Psoas muscle (tissue), 7 donors: ENCODE measurements at regions not wholly inside any gene's neighbourhood (a gene's known extent, or its start where the extent isn't known, plus 50 kb on each side); places are given as distances from the start of the nearest gene placed in this dataset.

ENCODE experiments used
- ATAC-seq, 4 donors: fragments of 200-7000 bp; cut with Tn5 transposase; one replicate each; pipeline ENCODE4 v1.9.1; 2020; ENCODE audit warnings: moderate library complexity in 3 of 4, mild to moderate bottlenecking in 2 of 4
- DNase-seq, 2 donors: peaks; one replicate each; pipeline ENCODE4 v3.0.0-alpha.2; 2020
- H3K27ac ChIP-seq: fragments of 200-600 bp; one replicate; pipeline ENCODE4 v1.8.0; 2022
- H3K27me3 ChIP-seq, 3 donors: fragments of 200-600 bp in 1 of 3; one replicate each; pipeline versions ENCODE4 v1.6.1 to v1.8.0; 2013 to 2022; ENCODE audit warnings: low read length in 2 of 3, mild to moderate bottlenecking in 2 of 3, moderate library complexity in 1 of 3; ENCODE audit not compliant: insufficient read depth in 3 of 3
- H3K36me3 ChIP-seq, 2 donors: fragments of 200-600 bp in 1 of 2; one replicate each; pipeline versions ENCODE4 v1.6.1 to v1.8.0; 2013 to 2022; ENCODE audit warnings: low read depth in 1 of 2, mild to moderate bottlenecking in 1 of 2, moderate library complexity in 1 of 2; ENCODE audit not compliant: insufficient read depth in 1 of 2
- H3K4me1 ChIP-seq: fragments of 200-600 bp; one replicate; pipeline ENCODE4 v1.8.0; 2022
- H3K4me3 ChIP-seq: fragments of 200-600 bp; one replicate; pipeline ENCODE4 v1.8.0; 2022; ENCODE audit warnings: mild to moderate bottlenecking
- H3K9me3 ChIP-seq: fragments of 200-600 bp; one replicate; pipeline ENCODE4 v1.8.0; 2022
- WGBS, 3 donors: extraction: QIAGEN DNeasy Blood & Tissue Kit; methylation state at CpG; one replicate each; pipeline versions ENCODE4 v1.1.6 to v1.1.7; 2013; 5-methylcytosine and 5-hydroxymethylcytosine counted together
- intact Hi-C, 2 donors: fragments of 100-400 bp; cut with DNase I; formaldehyde crosslinking; loops; one replicate each; pipeline versions ENCODE4 v1.11.0 to v1.14.2; 2022
- TF ChIP-seq, protein P1 (sequence below): fragments of 200-600 bp; IDR thresholded peaks from one replicate; pipeline ENCODE4 v1.8.0; 2022; ENCODE audit warnings: antibody characterized with exemption
- donor health status: healthy with polysubstance abuse.
- donor health status: DM: no; HTN: no; CAD: no; lungs with moderate emphysema.
- donor health status: Bipolar disorder and iron deficiency.
- donor health status: healthy.
- donor health status: DM: yes; HTN: yes; CAD: no.
- donor health status: DM: no; HTN: no; CAD: no.
- donor health status: DM: yes; HTN: yes; CAD: no.

DNA sequence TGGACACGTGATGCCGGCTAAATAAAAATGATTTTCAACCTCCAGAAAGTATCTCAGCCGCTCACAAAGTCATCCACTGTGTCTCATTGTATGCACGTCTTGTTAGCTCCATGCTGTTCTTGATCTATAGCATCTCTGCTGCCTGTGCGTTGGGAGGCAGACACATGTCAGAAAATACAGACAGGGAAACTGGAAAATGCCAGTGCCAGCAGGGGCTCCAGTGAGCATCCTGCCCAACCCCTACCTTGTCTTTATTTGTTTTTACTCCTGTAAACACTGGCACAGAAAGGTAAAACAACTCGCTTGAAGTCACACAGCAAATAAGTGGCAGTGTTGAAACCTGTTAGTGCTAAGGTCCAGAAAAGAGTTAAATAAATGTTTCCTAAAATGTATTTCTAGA is 208.1 kb upstream of the ASIC2 start:
- TF ChIP-seq, protein P1, sequence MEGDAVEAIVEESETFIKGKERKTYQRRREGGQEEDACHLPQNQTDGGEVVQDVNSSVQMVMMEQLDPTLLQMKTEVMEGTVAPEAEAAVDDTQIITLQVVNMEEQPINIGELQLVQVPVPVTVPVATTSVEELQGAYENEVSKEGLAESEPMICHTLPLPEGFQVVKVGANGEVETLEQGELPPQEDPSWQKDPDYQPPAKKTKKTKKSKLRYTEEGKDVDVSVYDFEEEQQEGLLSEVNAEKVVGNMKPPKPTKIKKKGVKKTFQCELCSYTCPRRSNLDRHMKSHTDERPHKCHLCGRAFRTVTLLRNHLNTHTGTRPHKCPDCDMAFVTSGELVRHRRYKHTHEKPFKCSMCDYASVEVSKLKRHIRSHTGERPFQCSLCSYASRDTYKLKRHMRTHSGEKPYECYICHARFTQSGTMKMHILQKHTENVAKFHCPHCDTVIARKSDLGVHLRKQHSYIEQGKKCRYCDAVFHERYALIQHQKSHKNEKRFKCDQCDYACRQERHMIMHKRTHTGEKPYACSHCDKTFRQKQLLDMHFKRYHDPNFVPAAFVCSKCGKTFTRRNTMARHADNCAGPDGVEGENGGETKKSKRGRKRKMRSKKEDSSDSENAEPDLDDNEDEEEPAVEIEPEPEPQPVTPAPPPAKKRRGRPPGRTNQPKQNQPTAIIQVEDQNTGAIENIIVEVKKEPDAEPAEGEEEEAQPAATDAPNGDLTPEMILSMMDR = no peak
- no peak for DNase-seq
- no peak for ATAC-seq
- intact Hi-C loops = loop anchor here in 1 of 2 donors (10.0 kb wide), 1 partner anchor 54 kb away; no protein-coding TSS in a partner anchor
- no peaks in the 10 kb centered on the region for H3K9me3 ChIP-seq
- WGBS, 3 donors = 79 to 85% (median 82%) methylated on average over 6 of the region's 6 CpGs
- H3K4me3 ChIP-seq = no peak overlapping the region
- no peaks in the 10 kb centered on the region for H3K36me3 ChIP-seq
- H3K27me3 ChIP-seq = no peaks in the 10 kb centered on the region
- no peaks in the 10 kb centered on the region for H3K4me1 ChIP-seq
- H3K27ac ChIP-seq = no peak overlapping the region

DNA sequence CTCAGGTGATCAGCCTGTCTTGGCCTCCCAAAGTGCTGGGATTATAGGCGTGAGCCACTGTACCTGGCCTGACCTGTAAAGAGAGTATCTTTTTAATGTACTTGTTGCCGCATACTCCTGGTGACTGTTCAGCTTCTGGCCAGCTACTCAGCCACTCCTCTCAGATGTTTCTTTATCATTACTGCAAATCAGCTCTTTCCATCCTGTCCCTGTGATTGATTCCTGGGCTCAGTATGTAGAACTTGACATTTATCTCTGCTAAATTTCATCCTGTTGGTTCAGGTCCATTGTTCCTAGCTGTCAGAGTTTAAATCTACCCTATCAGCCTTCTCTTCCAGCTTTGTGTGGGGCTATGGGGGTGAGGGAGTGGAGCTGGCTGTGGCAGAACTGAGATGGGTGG is 211.5 kb upstream of the ASIC2 start:
- 86 to 92% (median 87%) methylated on average over 2 of the region's 2 CpGs for WGBS, 3 donors
- TF ChIP-seq, protein P1 = no peak
- H3K27me3 ChIP-seq = no peaks in the 10 kb centered on the region
- DNase-seq = no peak
- ATAC-seq = no peak
- no peak overlapping the region for H3K27ac ChIP-seq
- intact Hi-C loops = loop anchor here in 1 of 2 donors (10.0 kb wide), 1 partner anchor 50 kb away; no protein-coding TSS in a partner anchor
- H3K36me3 ChIP-seq = no peaks in the 10 kb centered on the region
- no peaks in the 10 kb centered on the region for H3K4me1 ChIP-seq
- no peak overlapping the region for H3K4me3 ChIP-seq
- no peaks in the 10 kb centered on the region for H3K9me3 ChIP-seq

DNA sequence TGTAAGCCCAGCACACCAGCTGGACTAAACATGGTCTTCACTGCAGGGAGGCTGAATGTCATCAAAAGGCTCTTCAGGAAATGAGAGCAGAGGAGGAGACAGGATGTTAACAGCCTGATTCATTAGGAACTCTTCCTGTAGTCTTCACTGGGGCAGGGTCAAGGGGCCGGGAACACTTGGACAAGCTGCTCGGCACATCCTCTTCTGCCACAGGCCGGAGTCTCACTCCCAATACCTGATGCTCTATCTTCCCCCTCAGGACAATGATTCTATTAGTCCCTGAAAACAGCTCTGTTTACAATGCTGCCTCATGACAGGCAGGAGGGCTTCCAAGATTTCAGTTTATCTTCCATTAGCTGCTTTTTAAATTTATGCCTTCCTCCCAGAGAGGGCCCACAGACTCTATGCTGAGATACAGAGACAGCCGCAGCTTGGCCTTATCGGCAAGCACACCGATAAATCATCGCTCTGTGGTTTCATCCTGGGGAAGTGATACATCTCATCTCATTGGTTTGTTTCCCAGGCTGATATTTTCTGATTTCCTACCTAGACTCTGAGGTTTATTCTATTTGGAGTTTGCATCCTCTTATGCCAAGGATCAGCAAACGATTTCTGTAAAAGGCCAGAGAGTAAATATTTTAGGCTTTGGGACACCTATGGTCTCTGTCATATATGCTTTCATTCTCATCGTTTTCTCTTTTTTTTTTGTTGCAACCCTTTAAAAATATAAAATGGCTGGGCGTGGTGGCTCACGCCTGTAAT is 214.0 kb upstream of the ASIC2 start:
- no peaks in the 10 kb centered on the region for H3K9me3 ChIP-seq
- no peaks in the 10 kb centered on the region for H3K36me3 ChIP-seq
- no peaks in the 10 kb centered on the region for H3K27me3 ChIP-seq
- no peak for DNase-seq
- TF ChIP-seq, protein P1 = no peak
- 68 to 80% (median 73%) methylated on average over 11 of the region's 11 CpGs for WGBS, 3 donors
- ATAC-seq = no peak
- no peak overlapping the region for H3K4me3 ChIP-seq
- intact Hi-C loops = loop anchor here in 1 of 2 donors (10.0 kb wide), 1 partner anchor 48 kb away; no protein-coding TSS in a partner anchor
- no peak overlapping the region for H3K27ac ChIP-seq
- no peaks in the 10 kb centered on the region for H3K4me1 ChIP-seq

DNA sequence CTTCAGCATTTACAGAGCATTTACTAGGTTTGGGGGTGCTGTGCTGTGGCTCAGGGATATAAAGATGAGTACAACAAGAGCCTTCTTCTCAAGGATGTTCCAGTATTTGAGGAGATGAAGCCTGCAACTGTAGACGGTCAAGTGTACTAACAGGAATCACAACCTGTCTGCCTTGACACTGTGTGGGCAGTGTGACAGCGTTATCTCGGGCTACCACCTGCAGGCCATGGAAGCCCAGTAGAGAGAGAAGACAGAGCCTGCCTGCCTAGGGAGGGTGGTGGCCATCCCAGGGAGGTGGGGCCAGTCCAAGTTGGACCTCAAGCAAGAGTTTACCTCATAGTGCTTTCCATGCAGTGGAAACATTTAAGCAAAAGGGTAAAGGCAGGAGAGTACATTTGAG is 215.1 kb upstream of the ASIC2 start:
- WGBS, 3 donors = 80 to 87% (median 83%) methylated on average over 3 of the region's 3 CpGs
- TF ChIP-seq, protein P1 = no peak
- Histone ChIP-seq H3K9me3 (no peaks in the 10 kb centered on the region), H3K27ac (no peak overlapping the region), H3K36me3 (no peaks in the 10 kb centered on the region), H3K4me1 (no peaks in the 10 kb centered on the region), H3K27me3 (no peaks in the 10 kb centered on the region), H3K4me3 (no peak overlapping the region)
- no peak for DNase-seq
- intact Hi-C loops = loop anchor here in 1 of 2 donors (10.0 kb wide), 1 partner anchor 47 kb away; no protein-coding TSS in a partner anchor
- ATAC-seq = no peak
